CD4-positive, alpha-beta T cell (primary cell): ENCODE measurements at regions not wholly inside any gene's neighbourhood (a gene's known extent, or its start where the extent isn't known, plus 50 kb on each side); places are given as distances from the start of the nearest gene placed in this dataset.

Experiments used
- ATAC-seq: fragments of 200-7000 bp; cut with Tn5 transposase; one replicate; pipeline ENCODE4 v1.10.0; 2022; ENCODE audit warnings: mild to moderate bottlenecking; ENCODE audit not compliant: poor library complexity
- CTCF ChIA-PET: fragments of 350-600 bp; sonication (Branson Sonifier 250); formaldehyde crosslinking; loops from one replicate; lab custom pipeline; 2021; ENCODE audit warnings: antibody characterized with exemption, inconsistent platforms; lab: Charles Lee
- POLR2A ChIA-PET: fragments of 350-600 bp; sonication (Branson Sonifier 250); formaldehyde crosslinking; loops from one replicate; lab custom pipeline; 2021; ENCODE audit warnings: antibody characterized with exemption, inconsistent platforms; lab: Charles Lee
- DNase-seq, 14 experiments: peaks; one replicate each; pipeline ENCODE4 v3.0.0-alpha.2; 2013 to 2020; ENCODE audit warnings: mixed read lengths in 2 of 14
- H3K27ac ChIP-seq, 2 donors: one replicate each; pipeline versions ENCODE4 v1.5.1 to v1.7.0; 2013; ENCODE audit warnings: low read length in 2 of 2, low read depth in 1 of 2, mild to moderate bottlenecking in 1 of 2
- H3K27me3 ChIP-seq, 2 experiments: 1 replicate in 1 of 2; 2 replicates in 1 of 2; pipeline versions ENCODE4 v1.6.1 to v1.7.0; 2013; ENCODE audit warnings: low read length in 2 of 2, control low read depth in 1 of 2, mild to moderate bottlenecking in 1 of 2, moderate library complexity in 1 of 2; ENCODE audit not compliant: insufficient read depth in 2 of 2, control insufficient read depth in 1 of 2
- H3K36me3 ChIP-seq: one replicate; pipeline ENCODE4 v1.6.1; 2013; ENCODE audit warnings: low read length, control low read depth; ENCODE audit not compliant: insufficient read depth
- H3K4me1 ChIP-seq: one replicate; pipeline ENCODE4 v1.6.1; 2013; ENCODE audit warnings: low read length, control low read depth; ENCODE audit not compliant: insufficient read depth
- H3K4me3 ChIP-seq: one replicate; pipeline ENCODE4 v1.5.1; 2013; ENCODE audit warnings: mild to moderate bottlenecking, low read length, moderate library complexity
- H3K9me3 ChIP-seq, 2 experiments: 1 replicate in 1 of 2; 2 replicates in 1 of 2; pipeline versions ENCODE4 v1.6.1 to v1.7.0; 2013; ENCODE audit warnings: low read length in 2 of 2, mild to moderate bottlenecking in 2 of 2, control low read depth in 1 of 2, moderate library complexity in 1 of 2; ENCODE audit not compliant: control insufficient read depth in 1 of 2, insufficient read depth in 1 of 2
- H3K27ac Mint-ChIP-seq: one replicate; pipeline ENCODE4 v1.8.0; 2020; ENCODE audit warnings: mixed read lengths
- H3K27me3 Mint-ChIP-seq: one replicate; pipeline ENCODE4 v1.8.0; 2021; ENCODE audit warnings: mixed read lengths
- H3K36me3 Mint-ChIP-seq: one replicate; pipeline ENCODE4 v1.8.0; 2021; ENCODE audit warnings: low read depth, mixed read lengths
- H3K4me1 Mint-ChIP-seq: one replicate; pipeline ENCODE4 v1.8.0; 2021; ENCODE audit warnings: low read depth, mixed read lengths
- H3K4me3 Mint-ChIP-seq: one replicate; pipeline ENCODE4 v1.8.0; 2020; ENCODE audit warnings: mild to moderate bottlenecking, mixed read lengths
- H3K9me3 Mint-ChIP-seq: one replicate; pipeline ENCODE4 v1.8.0; 2020; ENCODE audit warnings: mixed read lengths
- intact Hi-C, 2 experiments: fragments of 100-400 bp; cut with DNase I in 1 of 2; cut with micrococcal nuclease in 1 of 2; formaldehyde crosslinking; loops; one replicate each; pipeline versions ENCODE4 v1.15.1 to v1.9.0; 2023 to 2025; cut with DNase I, micrococcal nuclease
- TF ChIP-seq, protein P1 (sequence below): fragments of 200-600 bp; IDR thresholded peaks from one replicate; pipeline ENCODE4 v1.8.0; 2022; ENCODE audit warnings: antibody characterized with exemption, mild to moderate bottlenecking

DNA sequence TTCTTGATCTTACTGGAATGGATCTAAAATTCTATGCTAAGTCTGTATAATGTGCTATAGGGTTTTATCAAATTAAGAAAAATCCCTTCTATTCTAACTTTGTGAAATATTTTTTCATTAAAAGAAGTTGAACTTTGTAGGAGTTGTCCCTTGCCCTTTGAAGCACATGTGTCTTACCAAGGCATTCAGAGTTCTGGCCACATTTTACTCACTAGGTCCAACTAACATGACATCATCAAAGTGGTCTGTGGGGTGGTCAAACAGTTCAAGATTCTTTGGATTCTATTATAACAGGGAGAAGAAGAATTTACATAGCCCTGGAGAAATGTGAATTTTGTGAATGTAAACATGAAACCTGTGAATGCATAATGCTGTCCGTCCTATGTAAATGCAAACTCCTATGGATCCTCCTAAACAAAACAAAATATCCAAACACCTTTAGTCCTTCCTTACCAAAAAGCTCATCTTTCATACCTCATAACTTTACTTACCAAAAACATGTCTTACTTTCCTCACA lies 88.7 kb downstream of the EBNA1BP2 start:
- CTCF ChIA-PET = no interaction called here

DNA sequence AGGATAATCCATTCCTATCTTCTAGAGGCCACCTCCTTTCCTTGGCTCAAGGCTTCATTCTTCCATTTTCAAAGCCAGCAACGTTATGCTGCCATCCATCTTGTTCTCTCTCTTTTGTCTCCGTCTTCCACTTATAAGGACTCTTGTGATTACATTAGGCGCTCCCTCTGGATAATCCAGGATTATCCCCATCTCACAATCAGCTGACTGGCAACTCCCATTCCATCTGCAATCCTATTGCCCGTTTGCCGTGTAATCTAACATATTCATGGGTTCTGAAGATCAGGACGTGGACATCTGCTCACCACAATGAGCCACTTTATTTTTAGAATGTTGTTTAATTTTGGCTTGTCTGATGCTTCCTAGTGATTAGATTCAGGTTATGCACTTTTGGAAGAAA lies 89.3 kb downstream of the EBNA1BP2 start:
- no peak overlapping the region for H3K4me3 Mint-ChIP-seq
- POLR2A ChIA-PET = no interaction called here
- H3K27me3 Mint-ChIP-seq = peaks cover 30% of the 10 kb centered on the region
- no peak for ATAC-seq
- H3K36me3 Mint-ChIP-seq = no peaks in the 10 kb centered on the region
- no peaks in the 10 kb centered on the region for H3K4me1 Mint-ChIP-seq
- Histone ChIP-seq H3K36me3 (no peaks in the 10 kb centered on the region), H3K27ac (no peak overlapping the region), H3K9me3 (no peaks in the 10 kb centered on the region), H3K4me3 (no peak overlapping the region), H3K4me1 (no peaks in the 10 kb centered on the region), H3K27me3 (no peaks in the 10 kb centered on the region)
- TF ChIP-seq, protein P1, sequence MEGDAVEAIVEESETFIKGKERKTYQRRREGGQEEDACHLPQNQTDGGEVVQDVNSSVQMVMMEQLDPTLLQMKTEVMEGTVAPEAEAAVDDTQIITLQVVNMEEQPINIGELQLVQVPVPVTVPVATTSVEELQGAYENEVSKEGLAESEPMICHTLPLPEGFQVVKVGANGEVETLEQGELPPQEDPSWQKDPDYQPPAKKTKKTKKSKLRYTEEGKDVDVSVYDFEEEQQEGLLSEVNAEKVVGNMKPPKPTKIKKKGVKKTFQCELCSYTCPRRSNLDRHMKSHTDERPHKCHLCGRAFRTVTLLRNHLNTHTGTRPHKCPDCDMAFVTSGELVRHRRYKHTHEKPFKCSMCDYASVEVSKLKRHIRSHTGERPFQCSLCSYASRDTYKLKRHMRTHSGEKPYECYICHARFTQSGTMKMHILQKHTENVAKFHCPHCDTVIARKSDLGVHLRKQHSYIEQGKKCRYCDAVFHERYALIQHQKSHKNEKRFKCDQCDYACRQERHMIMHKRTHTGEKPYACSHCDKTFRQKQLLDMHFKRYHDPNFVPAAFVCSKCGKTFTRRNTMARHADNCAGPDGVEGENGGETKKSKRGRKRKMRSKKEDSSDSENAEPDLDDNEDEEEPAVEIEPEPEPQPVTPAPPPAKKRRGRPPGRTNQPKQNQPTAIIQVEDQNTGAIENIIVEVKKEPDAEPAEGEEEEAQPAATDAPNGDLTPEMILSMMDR = no peak
- CTCF ChIA-PET = no interaction called here
- intact Hi-C loops = no loop called here
- DNase-seq = no peak
- no peak overlapping the region for H3K27ac Mint-ChIP-seq
- no peaks in the 10 kb centered on the region for H3K9me3 Mint-ChIP-seq

More for the DNA sequence above, 88.7 kb downstream of the EBNA1BP2 start:
- ATAC-seq = no peak
- H3K27me3 Mint-ChIP-seq = peaks cover 31% of the 10 kb centered on the region
- POLR2A ChIA-PET = no interaction called here
- H3K9me3 ChIP-seq = no peaks in the 10 kb centered on the region
- no peak overlapping the region for H3K27ac ChIP-seq
- DNase-seq = no peak
- TF ChIP-seq, protein P1 = no peak
- no peak overlapping the region for H3K4me3 ChIP-seq
- intact Hi-C loops = no loop called here
- no peak overlapping the region for H3K4me3 Mint-ChIP-seq
- no peaks in the 10 kb centered on the region for H3K36me3 ChIP-seq
- H3K4me1 ChIP-seq = no peaks in the 10 kb centered on the region
- no peak overlapping the region for H3K27ac Mint-ChIP-seq
- H3K9me3 Mint-ChIP-seq = no peaks in the 10 kb centered on the region
- no peaks in the 10 kb centered on the region for H3K27me3 ChIP-seq
- no peaks in the 10 kb centered on the region for H3K36me3 Mint-ChIP-seq
- H3K4me1 Mint-ChIP-seq = no peaks in the 10 kb centered on the region

DNA sequence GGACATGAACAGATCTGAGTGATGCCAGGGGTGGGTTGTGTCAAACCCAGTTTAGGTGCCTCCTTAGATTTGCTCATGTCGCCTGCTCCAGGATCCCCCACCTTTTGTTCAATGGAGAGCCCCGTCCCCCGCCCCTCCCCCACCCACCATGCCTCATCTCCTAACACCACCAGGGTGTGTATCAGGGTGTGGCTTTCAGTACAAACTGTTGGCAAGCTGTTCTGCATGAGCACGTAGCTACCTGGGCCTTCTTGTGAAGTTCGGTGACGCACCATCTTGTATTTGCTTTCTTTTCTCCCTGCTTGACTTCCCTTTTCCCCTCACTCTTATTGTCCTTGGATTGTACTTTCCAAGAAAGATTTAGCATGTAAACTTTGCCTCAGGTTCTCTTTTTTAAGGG lies 94.8 kb downstream of the EBNA1BP2 start:
- ATAC-seq (no peak), DNase-seq (no peak)
- no peaks in the 10 kb centered on the region for H3K9me3 ChIP-seq
- TF ChIP-seq, protein P1 = no peak
- intact Hi-C loops = no loop called here
- peaks cover 4% of the 10 kb centered on the region for H3K4me1 Mint-ChIP-seq
- no peaks in the 10 kb centered on the region for H3K36me3 ChIP-seq
- CTCF ChIA-PET = interaction anchor here (2.1 kb wide), 1 partner anchor 164 kb away, joined by 14 read pairs; no protein-coding TSS in a partner anchor
- H3K36me3 Mint-ChIP-seq = no peaks in the 10 kb centered on the region
- POLR2A ChIA-PET = interaction anchor here (0.8 to 1.5 kb wide), 2 partner anchors 154 to 161 kb away, joined by 5 read pairs; no protein-coding TSS in a partner anchor
- H3K27ac ChIP-seq = no peak overlapping the region
- no peak overlapping the region for H3K4me3 ChIP-seq
- H3K4me1 ChIP-seq = peaks cover 3% of the 10 kb centered on the region
- no peaks in the 10 kb centered on the region for H3K9me3 Mint-ChIP-seq
- no peaks in the 10 kb centered on the region for H3K27me3 ChIP-seq
- H3K4me3 Mint-ChIP-seq = no peak overlapping the region
- no peak overlapping the region for H3K27ac Mint-ChIP-seq
- H3K27me3 Mint-ChIP-seq = peaks cover 7% of the 10 kb centered on the region
